Fibroblast of the aortic adventitia (primary cell): ENCODE measurements at regions not wholly inside any gene's neighbourhood (a gene's known extent, or its start where the extent isn't known, plus 50 kb on each side); places are given as distances from the start of the nearest gene placed in this dataset.

ENCODE experiments used
- DNase-seq: peaks from one replicate; pipeline ENCODE4 v3.0.0-alpha.2; 2010; ENCODE audit warnings: low read depth
- H3K4me3 ChIP-seq: 2 replicates; pipeline ENCODE4 v1.5.1; 2011; ENCODE audit warnings: low read depth, mild to moderate bottlenecking, control low read depth, low read length, moderate library complexity
- CTCF ChIP-seq: IDR thresholded peaks from 2 replicates; pipeline ENCODE4 v1.5.1; 2011; ENCODE audit warnings: mild to moderate bottlenecking, low read length, control low read depth, inconsistent platforms; ENCODE audit not compliant: insufficient read depth

- no peak for DNase-seq
Observed at GRCh38 chr6:113203715-113204110, 653.4 kb upstream of the MARCKS start.

GRCh38 chr6:113205553-113205952, 651.6 kb upstream of the MARCKS start:
- no peak for TF ChIP-seq CTCF
- no peak for DNase-seq
- H3K4me3 ChIP-seq, result no peak overlapping the region

More at GRCh38 chr6:113203715-113204110, 653.4 kb upstream of the MARCKS start:
- no peak for TF ChIP-seq CTCF
- H3K4me3 ChIP-seq, result no peak overlapping the region

- H3K4me3 ChIP-seq, result no peak overlapping the region
- DNase-seq, result peak; percentile 22
- no peak for TF ChIP-seq CTCF
Observed at GRCh38 chr6:113208726-113209125, 648.4 kb upstream of the MARCKS start.

GRCh38 chr6:113209315-113209714, 647.8 kb upstream of the MARCKS start:
- no peak for DNase-seq
- no peak for TF ChIP-seq CTCF
- no peak overlapping the region for H3K4me3 ChIP-seq

- no peak for TF ChIP-seq CTCF
- H3K4me3 ChIP-seq, result no peak overlapping the region
- no peak for DNase-seq
Observed at GRCh38 chr6:113211170-113211569, 646.0 kb upstream of the MARCKS start.

- DNase-seq, result no peak
- TF ChIP-seq CTCF, result no peak
- no peak overlapping the region for H3K4me3 ChIP-seq
Observed at GRCh38 chr6:113219783-113220182, 637.4 kb upstream of the MARCKS start.

GRCh38 chr6:113220832-113221231, 636.3 kb upstream of the MARCKS start:
- no peak overlapping the region for H3K4me3 ChIP-seq
- DNase-seq, result no peak
- TF ChIP-seq CTCF, result no peak
